Breast epithelium (tissue), 3 donors: ENCODE measurements at regions not wholly inside any gene's neighbourhood (a gene's known extent, or its start where the extent isn't known, plus 50 kb on each side); places are given as distances from the start of the nearest gene placed in this dataset.

Source experiments
- POLR2A ChIP-seq: fragments of 450-650 bp; IDR thresholded peaks from one replicate; pipeline ENCODE4 v1.6.1; 2016; ENCODE audit warnings: antibody characterized with exemption, mild to moderate bottlenecking, moderate library complexity
- POLR2AphosphoS5 ChIP-seq, 3 donors: sonication (generic); formaldehyde crosslinking; IDR thresholded peaks; one replicate each; pipeline ENCODE4 v1.6.1; 2017; ENCODE audit warnings: antibody characterized with exemption in 3 of 3
- TF ChIP-seq, protein P1 (sequence below), 3 donors: fragments of 450-650 bp; IDR thresholded peaks; one replicate each; pipeline ENCODE4 v1.5.1; 2016 to 2017; ENCODE audit warnings: antibody characterized with exemption in 3 of 3, mild to moderate bottlenecking in 3 of 3, moderate library complexity in 3 of 3

GRCh38 chr13:32925506-32925905 is 90.7 kb upstream of the KL start:
- TF ChIP-seq POLR2A (no peak), POLR2AphosphoS5 (IDR thresholded peaks at IDR 0.05) (no peak)
- TF ChIP-seq, protein P1, sequence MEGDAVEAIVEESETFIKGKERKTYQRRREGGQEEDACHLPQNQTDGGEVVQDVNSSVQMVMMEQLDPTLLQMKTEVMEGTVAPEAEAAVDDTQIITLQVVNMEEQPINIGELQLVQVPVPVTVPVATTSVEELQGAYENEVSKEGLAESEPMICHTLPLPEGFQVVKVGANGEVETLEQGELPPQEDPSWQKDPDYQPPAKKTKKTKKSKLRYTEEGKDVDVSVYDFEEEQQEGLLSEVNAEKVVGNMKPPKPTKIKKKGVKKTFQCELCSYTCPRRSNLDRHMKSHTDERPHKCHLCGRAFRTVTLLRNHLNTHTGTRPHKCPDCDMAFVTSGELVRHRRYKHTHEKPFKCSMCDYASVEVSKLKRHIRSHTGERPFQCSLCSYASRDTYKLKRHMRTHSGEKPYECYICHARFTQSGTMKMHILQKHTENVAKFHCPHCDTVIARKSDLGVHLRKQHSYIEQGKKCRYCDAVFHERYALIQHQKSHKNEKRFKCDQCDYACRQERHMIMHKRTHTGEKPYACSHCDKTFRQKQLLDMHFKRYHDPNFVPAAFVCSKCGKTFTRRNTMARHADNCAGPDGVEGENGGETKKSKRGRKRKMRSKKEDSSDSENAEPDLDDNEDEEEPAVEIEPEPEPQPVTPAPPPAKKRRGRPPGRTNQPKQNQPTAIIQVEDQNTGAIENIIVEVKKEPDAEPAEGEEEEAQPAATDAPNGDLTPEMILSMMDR (IDR thresholded peaks at IDR 0.05) = no peak
